ENCODE measurements at regions not wholly inside any gene's neighbourhood (a gene's known extent, or its start where the extent isn't known, plus 50 kb on each side); places are given as distances from the start of the nearest gene placed in this dataset.

DNA sequence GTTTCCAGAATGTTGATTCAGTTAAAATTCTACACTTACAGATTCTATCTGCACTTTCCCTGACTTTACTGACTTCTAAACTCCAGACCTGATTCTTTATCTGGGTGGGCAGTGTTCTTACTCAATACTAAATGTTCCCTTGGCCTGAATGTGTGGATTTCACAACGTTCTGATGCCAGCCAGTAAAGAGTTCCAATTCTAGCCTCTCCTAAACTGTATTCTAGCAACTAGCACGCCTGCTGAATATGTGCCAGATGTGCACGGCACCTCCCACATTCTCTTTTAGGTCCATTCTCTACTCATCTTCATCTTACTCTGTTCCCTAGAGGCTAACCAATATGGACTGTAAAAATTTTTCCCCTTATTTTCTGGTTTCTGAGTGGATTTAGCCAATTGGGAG is 479.5 kb upstream of the AGTR1 start:
- Mint-ChIP-seq H3K36me3 (ENCODE audit: low read depth) (no peaks in the 10 kb centered on the region), H3K4me3 (no peak overlapping the region), H3K27me3 (no peaks in the 10 kb centered on the region), H3K27ac (no peak overlapping the region), H3K9me3 (no peaks in the 10 kb centered on the region), H3K4me1 (ENCODE audit: low read depth) (no peaks in the 10 kb centered on the region)
- intact Hi-C loops (cut with micrococcal nuclease) = no loop called here

DNA sequence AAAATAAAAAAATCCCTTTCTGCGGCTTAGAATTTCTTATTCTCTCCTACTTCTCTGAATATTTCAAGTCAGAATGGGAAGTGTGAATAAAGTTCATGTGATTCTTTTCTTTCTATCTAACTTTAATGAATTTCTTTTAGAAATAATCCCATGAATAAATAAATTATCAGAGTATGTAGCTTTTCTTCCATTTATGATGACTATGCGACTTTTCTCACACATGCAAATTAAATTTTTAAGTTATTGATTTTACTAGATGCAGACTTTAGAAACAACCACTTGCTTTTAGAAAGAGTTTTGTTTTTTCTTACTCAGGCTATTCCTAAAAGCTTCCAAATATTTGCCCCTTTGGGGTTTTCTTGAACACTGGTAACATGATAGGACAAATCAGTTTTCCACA is 477.7 kb upstream of the AGTR1 start:
- intact Hi-C loops (cut with micrococcal nuclease) = no loop called here
- Mint-ChIP-seq H3K9me3 (no peaks in the 10 kb centered on the region), H3K27me3 (no peaks in the 10 kb centered on the region), H3K36me3 (ENCODE audit: low read depth) (no peaks in the 10 kb centered on the region), H3K4me3 (no peak overlapping the region), H3K4me1 (ENCODE audit: low read depth) (no peaks in the 10 kb centered on the region), H3K27ac (no peak overlapping the region)

DNA sequence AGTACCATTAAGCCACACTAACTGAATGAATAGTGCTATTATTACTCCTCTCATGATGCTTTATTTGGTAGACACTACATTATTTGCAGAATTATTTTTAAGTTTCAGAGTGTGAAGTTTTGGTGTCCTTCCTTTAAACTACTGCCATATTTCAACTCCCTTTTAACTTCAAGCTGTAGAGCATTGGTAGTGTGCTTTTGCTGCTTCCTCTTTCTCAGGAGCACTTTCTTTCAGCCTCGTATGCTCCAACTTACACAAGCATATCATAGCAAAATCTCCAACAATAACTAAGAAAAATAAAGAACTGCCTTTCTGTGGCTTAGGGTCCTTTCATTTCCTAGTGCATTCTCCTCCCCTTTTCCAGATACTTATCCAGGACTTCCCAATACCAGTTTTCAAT is 476.4 kb upstream of the AGTR1 start:
- H3K27ac Mint-ChIP-seq = no peak overlapping the region
- no peak overlapping the region for H3K4me3 Mint-ChIP-seq
- intact Hi-C loops (cut with micrococcal nuclease) = no loop called here
- no peaks in the 10 kb centered on the region for H3K27me3 Mint-ChIP-seq
- H3K4me1 Mint-ChIP-seq (ENCODE audit: low read depth) = no peaks in the 10 kb centered on the region
- no peaks in the 10 kb centered on the region for H3K9me3 Mint-ChIP-seq
- no peaks in the 10 kb centered on the region for H3K36me3 Mint-ChIP-seq (ENCODE audit: low read depth)

DNA sequence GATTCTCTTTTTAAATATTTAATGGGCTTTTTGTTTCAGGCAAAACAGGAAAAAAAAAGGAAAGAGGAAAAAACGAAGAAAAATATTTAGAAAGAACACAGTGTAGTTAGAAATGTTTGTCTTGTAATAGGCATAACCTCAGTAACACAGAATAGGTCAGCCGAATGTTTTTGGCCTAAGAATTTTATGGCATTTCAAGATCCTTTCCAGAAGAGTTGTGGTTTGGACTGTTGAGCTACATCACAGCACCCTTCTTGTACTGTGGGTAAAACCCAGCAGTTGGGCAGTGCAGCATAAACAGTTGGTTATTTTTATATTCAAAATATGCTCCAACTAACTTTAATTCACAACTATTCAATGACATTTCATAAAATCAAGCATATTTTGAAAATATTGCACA is 474.4 kb upstream of the AGTR1 start:
- intact Hi-C loops (cut with micrococcal nuclease) = no loop called here
- no peaks in the 10 kb centered on the region for H3K9me3 Mint-ChIP-seq
- no peak overlapping the region for H3K27ac Mint-ChIP-seq
- no peaks in the 10 kb centered on the region for H3K36me3 Mint-ChIP-seq (ENCODE audit: low read depth)
- H3K27me3 Mint-ChIP-seq = no peaks in the 10 kb centered on the region
- no peak overlapping the region for H3K4me3 Mint-ChIP-seq
- no peaks in the 10 kb centered on the region for H3K4me1 Mint-ChIP-seq (ENCODE audit: low read depth)

DNA sequence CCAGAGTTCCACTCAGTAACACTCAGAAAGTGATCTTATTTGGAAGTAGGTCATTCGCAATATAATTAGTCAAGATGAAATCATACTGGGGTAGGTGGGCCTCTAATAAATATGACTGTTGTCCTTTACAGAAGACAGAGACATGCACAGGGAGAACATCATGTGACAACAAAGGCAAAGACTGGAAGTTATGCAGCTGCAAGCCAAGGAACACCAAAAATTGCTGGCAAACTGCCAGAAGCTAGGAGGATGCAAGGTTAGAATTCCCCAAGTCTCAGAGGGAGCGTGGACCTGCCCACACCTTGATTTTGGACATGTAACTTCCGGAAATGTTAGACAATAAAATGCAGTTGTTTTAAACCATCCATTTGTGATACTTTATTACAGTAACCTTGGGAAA is 471.5 kb upstream of the AGTR1 start:
- Mint-ChIP-seq H3K4me1 (ENCODE audit: low read depth) (no peaks in the 10 kb centered on the region), H3K27me3 (no peaks in the 10 kb centered on the region), H3K9me3 (peaks cover 2% of the 10 kb centered on the region), H3K36me3 (ENCODE audit: low read depth) (no peaks in the 10 kb centered on the region), H3K4me3 (no peak overlapping the region), H3K27ac (no peak overlapping the region)
- intact Hi-C loops (cut with micrococcal nuclease) = no loop called here

DNA sequence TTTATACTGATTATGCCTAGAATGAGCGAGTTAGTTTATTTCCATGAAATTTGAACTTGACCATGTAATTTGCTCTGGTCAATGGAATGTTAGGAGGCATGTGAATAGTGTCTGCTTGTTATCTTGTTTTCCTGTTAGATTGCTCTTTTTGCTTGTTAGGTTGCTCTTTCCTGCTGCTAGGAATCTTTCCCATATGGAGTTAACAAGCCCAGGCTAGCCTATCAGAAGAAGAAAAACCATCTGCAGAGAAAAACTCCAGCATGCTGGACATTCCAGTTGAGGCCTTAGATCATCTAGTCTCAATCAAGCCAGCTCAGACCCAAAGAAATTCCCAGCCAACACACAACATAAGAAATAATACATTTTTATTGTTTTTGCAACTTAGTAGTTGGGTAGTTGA is 470.2 kb upstream of the AGTR1 start:
- Mint-ChIP-seq H3K36me3 (ENCODE audit: low read depth) (no peaks in the 10 kb centered on the region), H3K9me3 (peaks cover 7% of the 10 kb centered on the region), H3K4me3 (no peak overlapping the region), H3K27me3 (no peaks in the 10 kb centered on the region), H3K4me1 (ENCODE audit: low read depth) (no peaks in the 10 kb centered on the region), H3K27ac (no peak overlapping the region)
- intact Hi-C loops (cut with micrococcal nuclease) = no loop called here

DNA sequence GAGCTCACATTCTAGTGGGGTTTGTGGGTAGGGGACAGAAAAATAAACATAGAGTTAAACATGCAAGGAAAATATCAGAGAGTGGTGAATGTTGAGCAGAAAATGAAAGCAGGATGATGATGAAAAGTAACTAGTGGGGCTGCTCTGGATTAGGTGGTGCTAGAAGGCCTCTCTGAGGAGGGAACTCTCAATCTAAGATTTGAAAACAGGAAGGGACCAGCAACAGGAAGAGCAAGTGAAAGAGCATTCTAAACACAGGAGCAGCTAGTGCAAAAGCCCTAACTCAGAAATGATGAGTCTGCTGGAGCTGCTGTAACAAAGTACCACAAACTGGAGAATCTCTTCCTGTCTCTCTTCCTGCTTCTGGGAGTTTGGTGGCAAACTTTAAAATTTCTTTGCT is 468.6 kb upstream of the AGTR1 start:
- Mint-ChIP-seq H3K27me3 (no peaks in the 10 kb centered on the region), H3K4me1 (ENCODE audit: low read depth) (no peaks in the 10 kb centered on the region), H3K9me3 (peaks cover 7% of the 10 kb centered on the region), H3K4me3 (no peak overlapping the region), H3K36me3 (ENCODE audit: low read depth) (no peaks in the 10 kb centered on the region), H3K27ac (no peak overlapping the region)
- intact Hi-C loops (cut with micrococcal nuclease) = no loop called here

DNA sequence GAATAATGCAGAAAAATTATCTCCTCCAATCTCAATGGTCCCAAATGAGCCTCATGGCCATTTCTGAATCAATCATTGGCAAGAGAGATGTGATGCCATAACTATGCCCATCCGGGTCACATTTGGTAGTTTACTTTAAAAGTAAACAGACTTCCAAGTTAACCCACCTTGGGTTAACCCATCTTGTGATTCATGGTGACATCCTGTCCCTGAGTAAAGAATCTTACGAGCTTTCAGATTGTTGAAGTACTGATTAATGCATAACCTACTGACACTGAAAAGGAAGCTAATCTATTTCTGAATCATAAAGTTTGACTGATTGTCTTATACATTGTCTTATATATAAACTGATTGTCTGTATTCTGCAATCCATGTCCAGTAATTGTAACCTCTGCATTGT is 467.2 kb upstream of the AGTR1 start:
- no peaks in the 10 kb centered on the region for H3K36me3 Mint-ChIP-seq (ENCODE audit: low read depth)
- intact Hi-C loops (cut with micrococcal nuclease) = no loop called here
- no peak overlapping the region for H3K27ac Mint-ChIP-seq
- no peak overlapping the region for H3K4me3 Mint-ChIP-seq
- no peaks in the 10 kb centered on the region for H3K4me1 Mint-ChIP-seq (ENCODE audit: low read depth)
- H3K9me3 Mint-ChIP-seq = peaks cover 7% of the 10 kb centered on the region
- no peaks in the 10 kb centered on the region for H3K27me3 Mint-ChIP-seq

DNA sequence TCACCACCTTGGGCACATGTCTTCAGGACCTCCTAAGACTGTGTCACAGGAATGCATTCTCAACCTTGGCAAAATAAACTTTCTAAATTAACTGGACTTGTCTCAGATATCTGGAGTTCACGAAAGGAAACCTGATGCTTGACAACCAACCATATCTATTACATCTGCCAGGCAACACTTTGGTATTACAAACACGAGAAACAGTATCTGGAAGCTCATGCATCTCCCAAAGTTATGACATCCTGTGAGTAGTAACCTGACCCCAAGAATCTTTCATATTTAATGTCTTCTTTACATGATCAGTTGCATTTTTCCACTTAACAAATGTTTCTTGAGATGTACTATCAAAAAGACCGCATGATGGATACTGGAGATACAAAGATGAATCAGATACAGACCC is 465.3 kb upstream of the AGTR1 start:
- Mint-ChIP-seq H3K4me1 (ENCODE audit: low read depth) (no peaks in the 10 kb centered on the region), H3K27me3 (no peaks in the 10 kb centered on the region), H3K27ac (no peak overlapping the region), H3K9me3 (peaks cover 7% of the 10 kb centered on the region), H3K36me3 (ENCODE audit: low read depth) (no peaks in the 10 kb centered on the region), H3K4me3 (no peak overlapping the region)
- intact Hi-C loops (cut with micrococcal nuclease) = no loop called here

DNA sequence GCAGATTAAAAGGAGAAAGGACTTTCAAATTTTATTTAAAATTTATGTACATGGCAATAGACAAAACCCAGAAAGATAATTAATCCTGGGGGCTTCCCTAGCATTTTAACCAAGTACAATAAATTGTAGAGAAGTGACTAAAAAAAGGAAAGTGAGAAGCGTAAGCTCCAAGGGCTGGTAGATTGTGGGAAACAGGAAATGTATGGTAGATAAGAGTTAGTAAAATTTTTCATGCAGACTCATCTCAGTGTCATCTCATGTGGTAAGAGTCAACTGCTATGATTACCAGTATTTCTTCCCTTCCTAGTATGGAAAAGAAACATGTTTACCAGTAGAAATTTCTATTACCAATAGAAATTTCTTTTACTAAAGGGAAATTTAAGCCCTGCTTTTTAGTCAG is 464.3 kb upstream of the AGTR1 start:
- Mint-ChIP-seq H3K27me3 (no peaks in the 10 kb centered on the region), H3K4me1 (ENCODE audit: low read depth) (no peaks in the 10 kb centered on the region), H3K36me3 (ENCODE audit: low read depth) (no peaks in the 10 kb centered on the region), H3K4me3 (no peak overlapping the region), H3K9me3 (peaks cover 7% of the 10 kb centered on the region), H3K27ac (no peak overlapping the region)
- intact Hi-C loops (cut with micrococcal nuclease) = no loop called here

DNA sequence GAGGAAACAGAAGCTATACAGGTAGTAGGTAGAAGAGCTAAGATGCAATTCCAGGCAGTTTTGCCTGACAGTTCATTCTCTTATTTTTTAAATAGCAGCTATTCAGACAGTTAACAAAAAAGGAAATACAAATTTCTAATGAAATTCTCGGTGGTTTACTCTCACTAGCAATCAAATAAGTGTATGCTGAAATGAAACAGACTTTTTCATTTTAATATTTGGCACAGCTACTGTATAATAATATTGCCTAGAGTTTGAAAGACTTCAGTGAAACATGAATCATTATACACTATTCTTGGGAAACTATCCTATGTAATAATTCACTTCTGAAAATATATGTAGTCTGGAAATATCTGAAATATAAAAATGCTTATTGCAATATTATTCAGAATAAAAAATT is 463.2 kb upstream of the AGTR1 start:
- peaks cover 7% of the 10 kb centered on the region for H3K9me3 Mint-ChIP-seq
- no peak overlapping the region for H3K4me3 Mint-ChIP-seq
- H3K36me3 Mint-ChIP-seq (ENCODE audit: low read depth) = no peaks in the 10 kb centered on the region
- no peaks in the 10 kb centered on the region for H3K27me3 Mint-ChIP-seq
- H3K4me1 Mint-ChIP-seq (ENCODE audit: low read depth) = no peaks in the 10 kb centered on the region
- intact Hi-C loops (cut with micrococcal nuclease) = no loop called here
- no peak overlapping the region for H3K27ac Mint-ChIP-seq

DNA sequence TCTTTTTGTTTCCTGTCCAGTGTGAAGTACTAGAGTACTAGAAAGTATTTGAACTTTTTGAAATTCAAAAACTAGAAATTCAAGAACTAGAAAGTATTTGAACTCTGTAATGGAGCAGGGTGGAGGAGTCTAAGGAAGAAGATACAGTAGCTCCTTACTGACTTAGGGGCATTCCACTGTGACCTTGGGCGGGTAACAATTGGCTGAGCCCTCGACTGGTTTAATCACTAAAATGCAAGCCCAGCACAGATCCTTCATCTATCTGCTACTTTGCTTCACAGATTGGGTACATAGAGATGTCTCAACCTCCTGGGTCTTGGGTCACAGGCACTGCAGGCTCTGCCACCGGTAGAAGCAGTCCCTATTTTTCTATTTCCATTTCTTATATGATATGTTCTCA is 462.1 kb upstream of the AGTR1 start:
- no peak overlapping the region for H3K4me3 Mint-ChIP-seq
- H3K27me3 Mint-ChIP-seq = no peaks in the 10 kb centered on the region
- H3K36me3 Mint-ChIP-seq (ENCODE audit: low read depth) = no peaks in the 10 kb centered on the region
- no peaks in the 10 kb centered on the region for H3K4me1 Mint-ChIP-seq (ENCODE audit: low read depth)
- peaks cover 7% of the 10 kb centered on the region for H3K9me3 Mint-ChIP-seq
- no peak overlapping the region for H3K27ac Mint-ChIP-seq
- intact Hi-C loops (cut with micrococcal nuclease) = no loop called here

DNA sequence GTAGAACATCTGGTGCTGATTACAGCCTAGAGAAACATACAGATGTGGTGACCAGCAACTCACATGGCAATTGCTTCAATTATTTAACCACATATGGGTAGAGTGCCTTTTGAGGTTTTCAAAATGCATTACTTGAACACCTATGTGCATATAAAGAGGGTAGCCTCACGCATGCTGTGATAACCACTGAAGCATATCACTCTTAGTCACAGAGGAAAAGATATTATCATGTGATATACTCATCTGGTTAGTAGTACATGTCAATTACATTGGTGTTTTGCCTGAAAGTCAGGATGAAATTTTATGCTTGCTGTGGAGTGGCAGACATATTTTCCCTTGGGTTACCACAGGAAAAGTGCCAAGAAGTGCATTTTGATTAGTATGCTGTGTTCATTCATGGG is 459.3 kb upstream of the AGTR1 start:
- Mint-ChIP-seq H3K4me3 (no peak overlapping the region), H3K27me3 (no peaks in the 10 kb centered on the region), H3K9me3 (no peaks in the 10 kb centered on the region), H3K27ac (no peak overlapping the region), H3K4me1 (ENCODE audit: low read depth) (no peaks in the 10 kb centered on the region), H3K36me3 (ENCODE audit: low read depth) (no peaks in the 10 kb centered on the region)
- intact Hi-C loops (cut with micrococcal nuclease) = no loop called here

DNA sequence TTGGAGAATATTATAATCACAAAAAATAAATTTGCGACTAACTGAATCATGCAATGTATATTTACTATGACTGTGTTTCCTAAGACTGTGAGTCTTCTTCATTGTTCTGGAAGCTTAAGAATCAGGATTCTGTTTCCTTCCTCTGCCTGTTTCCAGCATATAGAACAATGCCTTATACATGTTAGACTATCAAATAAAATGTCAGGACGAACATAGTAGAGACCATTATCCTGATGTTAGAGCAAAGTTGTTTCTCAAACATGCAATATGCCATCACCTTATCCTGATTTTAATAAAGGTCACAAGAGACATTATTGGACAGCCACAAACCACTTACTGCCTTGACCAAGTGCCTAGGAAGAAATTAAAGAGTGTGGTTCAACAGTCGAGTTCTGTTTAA is 457.4 kb upstream of the AGTR1 start:
- no peaks in the 10 kb centered on the region for H3K36me3 Mint-ChIP-seq (ENCODE audit: low read depth)
- intact Hi-C loops (cut with micrococcal nuclease) = no loop called here
- no peaks in the 10 kb centered on the region for H3K4me1 Mint-ChIP-seq (ENCODE audit: low read depth)
- no peaks in the 10 kb centered on the region for H3K27me3 Mint-ChIP-seq
- H3K9me3 Mint-ChIP-seq = no peaks in the 10 kb centered on the region
- no peak overlapping the region for H3K4me3 Mint-ChIP-seq
- H3K27ac Mint-ChIP-seq = no peak overlapping the region

DNA sequence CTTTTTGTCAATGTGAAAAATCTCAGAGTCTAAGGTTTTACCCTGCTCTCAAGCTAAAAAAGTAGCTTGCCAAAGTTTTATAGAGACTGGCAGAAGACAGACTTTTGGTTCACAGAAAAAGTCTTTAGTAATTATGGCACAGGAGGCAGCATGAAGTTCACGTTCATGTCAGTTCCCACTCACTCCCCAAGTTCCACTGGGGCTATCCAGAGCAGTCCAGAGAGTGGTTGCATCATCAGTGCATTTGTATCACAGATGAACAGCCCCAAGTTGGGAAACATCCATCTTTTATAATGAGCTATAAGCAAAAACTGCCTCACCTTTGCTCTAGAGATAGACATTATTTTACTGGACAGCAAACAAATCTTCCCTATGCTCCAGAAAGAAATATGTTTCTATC is 454.1 kb upstream of the AGTR1 start:
- no peaks in the 10 kb centered on the region for H3K36me3 Mint-ChIP-seq (ENCODE audit: low read depth)
- intact Hi-C loops (cut with micrococcal nuclease) = no loop called here
- H3K27me3 Mint-ChIP-seq = no peaks in the 10 kb centered on the region
- no peak overlapping the region for H3K27ac Mint-ChIP-seq
- peaks cover 8% of the 10 kb centered on the region for H3K9me3 Mint-ChIP-seq
- no peaks in the 10 kb centered on the region for H3K4me1 Mint-ChIP-seq (ENCODE audit: low read depth)
- H3K4me3 Mint-ChIP-seq = no peak overlapping the region
